ENCODE measurements at regions not wholly inside any gene's neighbourhood (a gene's known extent, or its start where the extent isn't known, plus 50 kb on each side); places are given as distances from the start of the nearest gene placed in this dataset.

GRCh38 chr2:71934595-71935261 lies 212.9 kb downstream of the CYP26B1 start:
- Histone ChIP-seq H3K36me3 (no peaks in the 10 kb centered on the region), H3K27ac (peak overlapping the region in 1 of 4 donors; percentile 36), H3K4me3 (no peak overlapping the region), H3K9me3 (no peaks in the 10 kb centered on the region), H3K4me1 (peaks cover 0 to 6% (median 0%) of the 10 kb centered on the region in 4 donors), H3K27me3 (no peaks in the 10 kb centered on the region)
- TF ChIP-seq POLR2A (IDR thresholded peaks at IDR 0.05), result no peak
- no peak for TF ChIP-seq CTCF (IDR thresholded peaks at IDR 0.05)
- DNase-seq, result peak in 2 of 3 donors; percentile 51 to 69

GRCh38 chr2:71934320-71934593 lies 213.4 kb downstream of the CYP26B1 start:
- no peaks in the 10 kb centered on the region for H3K9me3 ChIP-seq
- no peak overlapping the region for H3K27ac ChIP-seq
- H3K4me3 ChIP-seq, result no peak overlapping the region
- no peaks in the 10 kb centered on the region for H3K27me3 ChIP-seq
- no peak for TF ChIP-seq CTCF (IDR thresholded peaks at IDR 0.05)
- no peak for TF ChIP-seq POLR2A (IDR thresholded peaks at IDR 0.05)
- H3K36me3 ChIP-seq, result no peaks in the 10 kb centered on the region
- DNase-seq, result no peak
- H3K4me1 ChIP-seq, result peaks cover 0 to 6% (median 0%) of the 10 kb centered on the region in 4 donors

GRCh38 chr2:71933467-71934319 lies 214.0 kb downstream of the CYP26B1 start:
- TF ChIP-seq CTCF (IDR thresholded peaks at IDR 0.05) (peak in 1 of 6 experiments; percentile 4), POLR2A (IDR thresholded peaks at IDR 0.05) (no peak)
- Histone ChIP-seq H3K27ac (no peak overlapping the region), H3K9me3 (no peaks in the 10 kb centered on the region), H3K4me1 (peaks cover 0 to 6% (median 0%) of the 10 kb centered on the region in 4 donors), H3K36me3 (no peaks in the 10 kb centered on the region), H3K27me3 (no peaks in the 10 kb centered on the region), H3K4me3 (no peak overlapping the region)
- DNase-seq, result peak in 1 of 3 donors; percentile 37

- Histone ChIP-seq H3K9me3 (no peaks in the 10 kb centered on the region), H3K4me1 (peaks cover 0 to 6% (median 0%) of the 10 kb centered on the region in 4 donors), H3K27ac (no peak overlapping the region), H3K36me3 (no peaks in the 10 kb centered on the region), H3K27me3 (no peaks in the 10 kb centered on the region), H3K4me3 (no peak overlapping the region)
- DNase-seq, result no peak
- TF ChIP-seq POLR2A (IDR thresholded peaks at IDR 0.05) (no peak), CTCF (IDR thresholded peaks at IDR 0.05) (no peak)
Observed at GRCh38 chr2:71932780-71933466, 214.7 kb downstream of the CYP26B1 start.

GRCh38 chr2:71932037-71932779 lies 215.5 kb downstream of the CYP26B1 start:
- Histone ChIP-seq H3K4me1 (peaks cover 0 to 8% (median 0%) of the 10 kb centered on the region in 4 donors), H3K4me3 (no peak overlapping the region), H3K9me3 (no peaks in the 10 kb centered on the region), H3K27ac (no peak overlapping the region), H3K36me3 (no peaks in the 10 kb centered on the region), H3K27me3 (no peaks in the 10 kb centered on the region)
- no peak for DNase-seq
- no peak for TF ChIP-seq CTCF (IDR thresholded peaks at IDR 0.05)

Data from Peyer's patch (tissue), 4 donors.